ENCODE measurements at regions not wholly inside any gene's neighbourhood (a gene's known extent, or its start where the extent isn't known, plus 50 kb on each side); places are given as distances from the start of the nearest gene placed in this dataset.

DNA sequence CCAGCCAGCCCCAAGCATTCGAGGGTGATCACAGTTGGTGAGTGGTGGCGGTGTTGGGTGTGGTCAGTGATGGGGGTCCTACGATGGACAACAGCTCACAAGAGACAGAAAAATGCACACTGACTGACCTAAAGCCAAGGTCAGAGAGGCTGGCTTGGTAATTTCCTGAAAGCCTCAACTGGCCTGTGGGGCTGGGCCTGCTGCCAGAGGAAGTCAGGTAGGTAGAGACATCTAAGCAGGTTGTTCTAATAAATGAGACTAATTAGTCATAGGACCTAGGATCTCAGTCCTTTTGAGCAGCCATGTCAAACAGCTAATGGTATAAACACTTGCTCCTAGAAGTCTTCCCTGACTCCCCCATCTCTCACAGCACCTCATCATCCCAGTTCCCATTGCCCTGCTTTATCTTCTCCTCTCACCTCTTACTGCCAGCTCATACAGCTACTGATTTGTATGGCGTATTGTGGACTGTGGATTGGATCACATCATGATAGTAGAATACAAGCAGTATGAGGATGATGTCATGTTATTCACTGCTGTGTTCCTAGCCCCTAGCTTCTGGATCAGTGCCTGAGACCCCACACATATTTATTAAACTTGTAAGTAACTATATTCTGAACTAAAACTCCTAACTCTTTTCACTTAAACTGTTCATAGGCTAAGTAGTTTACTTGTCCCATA is 262.9 kb upstream of the KLHL29 start:
- Histone ChIP-seq H3K56ac (ENCODE audit: low read length) (no peak overlapping the region), H3K4me2 (ENCODE audit: low read length) (no peak overlapping the region), H3K4ac (ENCODE audit: low read depth, low read length) (no peak overlapping the region), H3K27me3 (ENCODE audit: insufficient read depth, low read length, poor library complexity) (no peaks in the 10 kb centered on the region), H2AK5ac (ENCODE audit: low read length) (no peak overlapping the region), H3K79me1 (ENCODE audit: low read length) (no peaks in the 10 kb centered on the region), H2BK15ac (replicated peaks; ENCODE audit: low read depth) (no peak overlapping the region), H3K27ac (ENCODE audit: low read depth, low read length) (no peak overlapping the region), H3K4me3 (ENCODE audit: low read length) (no peak overlapping the region), H3K36me3 (ENCODE audit: control insufficient read depth, insufficient read depth, low read length) (no peaks in the 10 kb centered on the region), H2BK5ac (ENCODE audit: low read length) (no peak overlapping the region), H3K4me1 (ENCODE audit: control insufficient read depth, low read depth, low read length) (no peaks in the 10 kb centered on the region), H3K23ac (ENCODE audit: low read length) (no peak overlapping the region), H3K18ac (ENCODE audit: low read length) (no peak overlapping the region), H3K79me2 (ENCODE audit: control insufficient read depth, insufficient read depth, low read length) (no peaks in the 10 kb centered on the region), H4K5ac (ENCODE audit: low read length) (no peak overlapping the region), H3K9ac (ENCODE audit: low read length) (no peak overlapping the region), H2BK120ac (ENCODE audit: low read depth, low read length) (no peak overlapping the region), H4K8ac (ENCODE audit: low read depth, low read length) (no peak overlapping the region)
- WGBS (ENCODE audit: extremely low coverage, insufficient coverage, low lambda C conversion rate): no CpG with 5 or more reads among the region's 4 CpGs
- DNase-seq: no peak

DNA sequence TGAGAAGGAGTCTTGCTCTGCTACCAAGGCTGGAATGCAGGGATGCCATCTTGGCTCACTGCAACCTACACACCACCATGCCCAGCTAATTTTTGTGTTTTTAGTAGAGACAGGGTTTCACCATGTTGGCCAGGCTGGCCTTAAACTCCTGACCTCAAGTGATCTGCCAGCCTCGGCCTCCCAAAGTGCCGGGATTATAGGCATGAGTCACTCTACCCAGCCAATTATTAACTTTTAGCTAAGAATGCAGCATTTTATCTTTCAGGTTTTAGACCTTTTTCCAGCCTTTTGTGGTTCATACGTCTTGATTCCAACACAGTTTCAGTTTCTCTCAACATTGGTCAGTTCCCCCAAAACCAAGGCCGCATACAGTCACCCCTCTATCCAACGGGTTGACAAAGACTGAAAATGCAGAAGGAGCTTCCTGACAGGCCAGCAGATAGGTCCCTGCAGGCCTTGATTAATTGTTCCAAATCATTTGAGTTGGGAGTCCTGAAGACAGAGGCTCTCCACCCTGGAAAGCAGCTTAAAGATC is 262.2 kb upstream of the KLHL29 start:
- Histone ChIP-seq H3K56ac (ENCODE audit: low read length) (no peak overlapping the region), H3K79me2 (ENCODE audit: control insufficient read depth, insufficient read depth, low read length) (no peaks in the 10 kb centered on the region), H3K4ac (ENCODE audit: low read depth, low read length) (no peak overlapping the region), H2BK5ac (ENCODE audit: low read length) (no peak overlapping the region), H4K8ac (ENCODE audit: low read depth, low read length) (no peak overlapping the region), H3K27me3 (ENCODE audit: insufficient read depth, low read length, poor library complexity) (no peaks in the 10 kb centered on the region), H2BK120ac (ENCODE audit: low read depth, low read length) (no peak overlapping the region), H3K18ac (ENCODE audit: low read length) (no peak overlapping the region), H2BK15ac (replicated peaks; ENCODE audit: low read depth) (no peak overlapping the region), H3K4me3 (ENCODE audit: low read length) (no peak overlapping the region), H3K36me3 (ENCODE audit: control insufficient read depth, insufficient read depth, low read length) (no peaks in the 10 kb centered on the region), H3K27ac (ENCODE audit: low read depth, low read length) (no peak overlapping the region), H3K4me1 (ENCODE audit: control insufficient read depth, low read depth, low read length) (no peaks in the 10 kb centered on the region), H4K5ac (ENCODE audit: low read length) (no peak overlapping the region), H3K9ac (ENCODE audit: low read length) (no peak overlapping the region), H3K23ac (ENCODE audit: low read length) (no peak overlapping the region), H3K79me1 (ENCODE audit: low read length) (no peaks in the 10 kb centered on the region), H3K4me2 (ENCODE audit: low read length) (no peak overlapping the region), H2AK5ac (ENCODE audit: low read length) (no peak overlapping the region)
- no CpG with 5 or more reads among the region's 5 CpGs for WGBS (ENCODE audit: extremely low coverage, insufficient coverage, low lambda C conversion rate)
- DNase-seq: no peak

DNA sequence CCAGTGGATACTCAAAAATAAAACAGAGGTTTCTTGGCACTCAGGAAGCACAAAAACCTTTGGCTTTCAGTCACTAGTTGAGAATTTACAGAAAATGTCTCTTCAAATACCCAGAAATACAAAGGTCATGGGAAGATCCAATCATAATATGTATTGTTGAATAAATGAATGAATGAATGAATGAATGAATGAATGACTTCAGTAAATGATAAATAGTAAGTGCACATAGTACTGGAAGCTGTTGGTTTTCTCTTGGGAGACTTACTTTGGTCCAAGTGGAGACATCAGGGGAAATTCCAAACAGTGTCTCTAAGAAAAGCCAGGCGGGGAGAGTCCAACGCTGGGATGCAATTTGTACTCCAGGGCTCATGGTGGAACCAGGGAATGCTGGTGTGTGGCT is 261.3 kb upstream of the KLHL29 start:
- Histone ChIP-seq H4K8ac (ENCODE audit: low read depth, low read length) (no peak overlapping the region), H2BK120ac (ENCODE audit: low read depth, low read length) (no peak overlapping the region), H3K18ac (ENCODE audit: low read length) (no peak overlapping the region), H3K56ac (ENCODE audit: low read length) (no peak overlapping the region), H4K5ac (ENCODE audit: low read length) (no peak overlapping the region), H3K27me3 (ENCODE audit: insufficient read depth, low read length, poor library complexity) (no peaks in the 10 kb centered on the region), H2AK5ac (ENCODE audit: low read length) (no peak overlapping the region), H3K23ac (ENCODE audit: low read length) (no peak overlapping the region), H3K4me2 (ENCODE audit: low read length) (no peak overlapping the region), H2BK5ac (ENCODE audit: low read length) (no peak overlapping the region), H3K4ac (ENCODE audit: low read depth, low read length) (no peak overlapping the region), H3K4me3 (ENCODE audit: low read length) (no peak overlapping the region), H3K79me1 (ENCODE audit: low read length) (no peaks in the 10 kb centered on the region), H3K27ac (ENCODE audit: low read depth, low read length) (no peak overlapping the region), H2BK15ac (replicated peaks; ENCODE audit: low read depth) (no peak overlapping the region), H3K36me3 (ENCODE audit: control insufficient read depth, insufficient read depth, low read length) (no peaks in the 10 kb centered on the region), H3K9ac (ENCODE audit: low read length) (no peak overlapping the region), H3K79me2 (ENCODE audit: control insufficient read depth, insufficient read depth, low read length) (no peaks in the 10 kb centered on the region), H3K4me1 (ENCODE audit: control insufficient read depth, low read depth, low read length) (no peaks in the 10 kb centered on the region)
- no CpG with 5 or more reads among the region's 2 CpGs for WGBS (ENCODE audit: extremely low coverage, insufficient coverage, low lambda C conversion rate)
- DNase-seq: no peak

DNA sequence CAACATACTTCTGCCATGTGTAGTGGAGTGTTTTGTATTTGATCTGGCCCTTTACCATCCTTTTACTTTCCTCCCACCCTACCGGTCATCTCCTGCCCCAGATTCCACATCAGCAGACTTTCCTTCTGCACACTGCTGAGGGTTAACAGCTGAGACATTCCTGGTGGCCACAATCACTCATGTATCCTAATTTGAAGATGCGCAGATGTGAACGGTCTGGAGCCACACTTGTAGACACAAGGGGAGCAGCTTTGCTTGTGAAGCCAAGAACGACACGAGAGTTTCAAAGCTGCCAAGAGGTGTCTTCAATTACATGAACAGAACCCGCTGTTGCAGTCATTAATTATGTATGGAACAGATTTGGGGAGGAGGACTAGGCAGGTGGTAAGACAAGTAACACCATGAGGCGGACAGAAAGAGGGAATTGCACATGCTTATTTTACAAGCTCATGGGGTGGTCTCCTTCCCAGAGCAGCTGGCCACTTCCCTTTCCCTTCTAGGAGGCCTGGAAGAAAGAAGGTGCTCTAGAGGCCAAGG is 260.7 kb upstream of the KLHL29 start:
- Histone ChIP-seq H3K79me1 (ENCODE audit: low read length) (no peaks in the 10 kb centered on the region), H3K23ac (ENCODE audit: low read length) (no peak overlapping the region)

DNA sequence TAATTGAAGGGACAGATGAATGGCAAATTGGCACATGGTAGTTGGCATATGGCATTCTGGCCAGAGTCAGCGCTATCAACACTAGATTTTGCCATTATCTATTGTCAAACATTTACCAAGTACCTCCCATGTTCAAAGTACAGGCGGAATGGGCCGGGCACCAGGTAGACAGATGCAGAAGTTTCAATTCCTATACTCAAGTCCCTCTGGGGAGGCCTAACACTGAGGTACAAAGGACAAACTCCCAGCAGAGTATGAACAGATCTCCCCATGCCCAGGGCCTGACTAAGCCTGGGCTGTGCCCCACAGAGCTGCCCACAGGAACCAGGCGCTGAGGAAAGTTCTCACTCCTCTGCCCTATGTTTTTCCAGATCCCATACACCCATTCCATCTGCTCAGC is 257.5 kb upstream of the KLHL29 start:
- H3K4me1 ChIP-seq (ENCODE audit: control insufficient read depth, low read depth, low read length): no peaks in the 10 kb centered on the region
- H3K4me3 ChIP-seq (ENCODE audit: low read length): no peak overlapping the region
- H3K27me3 ChIP-seq (ENCODE audit: insufficient read depth, low read length, poor library complexity): no peaks in the 10 kb centered on the region
- H2BK5ac ChIP-seq (ENCODE audit: low read length): no peak overlapping the region
- H3K79me2 ChIP-seq (ENCODE audit: control insufficient read depth, insufficient read depth, low read length): no peaks in the 10 kb centered on the region
- DNase-seq: no peak
- no peak overlapping the region for H4K5ac ChIP-seq (ENCODE audit: low read length)
- H3K4ac ChIP-seq (ENCODE audit: low read depth, low read length): no peak overlapping the region
- no peak overlapping the region for H2AK5ac ChIP-seq (ENCODE audit: low read length)
- H3K23ac ChIP-seq (ENCODE audit: low read length): no peak overlapping the region
- no peak overlapping the region for H2BK120ac ChIP-seq (ENCODE audit: low read depth, low read length)
- H3K18ac ChIP-seq (ENCODE audit: low read length): no peak overlapping the region
- no peak overlapping the region for H3K27ac ChIP-seq (ENCODE audit: low read depth, low read length)
- H3K4me2 ChIP-seq (ENCODE audit: low read length): no peak overlapping the region
- no peak overlapping the region for H2BK15ac ChIP-seq (replicated peaks; ENCODE audit: low read depth)
- no peaks in the 10 kb centered on the region for H3K79me1 ChIP-seq (ENCODE audit: low read length)
- no peak overlapping the region for H3K56ac ChIP-seq (ENCODE audit: low read length)
- H3K9ac ChIP-seq (ENCODE audit: low read length): no peak overlapping the region
- no CpG with 5 or more reads among the region's 4 CpGs for WGBS (ENCODE audit: extremely low coverage, insufficient coverage, low lambda C conversion rate)
- no peak overlapping the region for H4K8ac ChIP-seq (ENCODE audit: low read depth, low read length)
- H3K36me3 ChIP-seq (ENCODE audit: control insufficient read depth, insufficient read depth, low read length): no peaks in the 10 kb centered on the region

More for the DNA sequence above, 260.7 kb upstream of the KLHL29 start:
- Histone ChIP-seq H3K56ac (ENCODE audit: low read length) (no peak overlapping the region), H3K79me2 (ENCODE audit: control insufficient read depth, insufficient read depth, low read length) (no peaks in the 10 kb centered on the region), H3K4ac (ENCODE audit: low read depth, low read length) (no peak overlapping the region), H3K18ac (ENCODE audit: low read length) (no peak overlapping the region), H3K4me3 (ENCODE audit: low read length) (no peak overlapping the region), H2BK120ac (ENCODE audit: low read depth, low read length) (no peak overlapping the region), H4K5ac (ENCODE audit: low read length) (no peak overlapping the region), H3K4me1 (ENCODE audit: control insufficient read depth, low read depth, low read length) (no peaks in the 10 kb centered on the region), H3K36me3 (ENCODE audit: control insufficient read depth, insufficient read depth, low read length) (no peaks in the 10 kb centered on the region), H2BK15ac (replicated peaks; ENCODE audit: low read depth) (no peak overlapping the region), H2BK5ac (ENCODE audit: low read length) (no peak overlapping the region), H3K4me2 (ENCODE audit: low read length) (no peak overlapping the region), H2AK5ac (ENCODE audit: low read length) (no peak overlapping the region), H3K27ac (ENCODE audit: low read depth, low read length) (no peak overlapping the region), H4K8ac (ENCODE audit: low read depth, low read length) (no peak overlapping the region), H3K9ac (ENCODE audit: low read length) (no peak overlapping the region), H3K27me3 (ENCODE audit: insufficient read depth, low read length, poor library complexity) (no peaks in the 10 kb centered on the region)
- no peak for DNase-seq
- WGBS (ENCODE audit: extremely low coverage, insufficient coverage, low lambda C conversion rate): no CpG with 5 or more reads among the region's 7 CpGs
